Activated B cell treated with CpG ODN at 0.5 μM for 24 hours (primary cell): ENCODE measurements at regions not wholly inside any gene's neighbourhood (a gene's known extent, or its start where the extent isn't known, plus 50 kb on each side); places are given as distances from the start of the nearest gene placed in this dataset.

Experiments used
- ATAC-seq: fragments of 200-7000 bp; cut with Tn5 transposase; one replicate; pipeline ENCODE4 v1.10.0; 2021; ENCODE audit warnings: low read depth, mild to moderate bottlenecking, moderate library complexity
- CTCF ChIA-PET: fragments of 350-600 bp; sonication (Branson Sonifier 250); formaldehyde crosslinking; loops from one replicate; lab custom pipeline; 2021; ENCODE audit warnings: antibody characterized with exemption; lab: Charles Lee
- POLR2A ChIA-PET: fragments of 350-600 bp; sonication (Branson Sonifier 250); formaldehyde crosslinking; loops from one replicate; lab custom pipeline; 2021; ENCODE audit warnings: antibody characterized with exemption; lab: Charles Lee
- DNase-seq: peaks from one replicate; pipeline ENCODE4 v3.0.0; 2022
- H3K27ac Mint-ChIP-seq: one replicate; pipeline ENCODE4 v1.8.0; 2020; ENCODE audit warnings: mixed read lengths
- H3K27me3 Mint-ChIP-seq: one replicate; pipeline ENCODE4 v1.8.0; 2021; ENCODE audit warnings: mixed read lengths
- H3K36me3 Mint-ChIP-seq: one replicate; pipeline ENCODE4 v1.8.0; 2021; ENCODE audit warnings: low read depth, mixed read lengths
- H3K4me1 Mint-ChIP-seq: one replicate; pipeline ENCODE4 v1.8.0; 2021; ENCODE audit warnings: mixed read lengths
- H3K4me3 Mint-ChIP-seq: one replicate; pipeline ENCODE4 v1.8.0; 2020; ENCODE audit warnings: mild to moderate bottlenecking, mixed read lengths
- H3K9me3 Mint-ChIP-seq: one replicate; pipeline ENCODE4 v1.8.0; 2020; ENCODE audit warnings: mixed read lengths
- intact Hi-C: fragments of 100-400 bp; cut with micrococcal nuclease; formaldehyde crosslinking; loops from one replicate; pipeline ENCODE4 v1.15.1; 2024
- TF ChIP-seq, protein P1 (sequence below): fragments of 200-600 bp; IDR thresholded peaks from one replicate; pipeline ENCODE4 v1.8.0; 2022; ENCODE audit warnings: antibody characterized with exemption, mild to moderate bottlenecking

DNA sequence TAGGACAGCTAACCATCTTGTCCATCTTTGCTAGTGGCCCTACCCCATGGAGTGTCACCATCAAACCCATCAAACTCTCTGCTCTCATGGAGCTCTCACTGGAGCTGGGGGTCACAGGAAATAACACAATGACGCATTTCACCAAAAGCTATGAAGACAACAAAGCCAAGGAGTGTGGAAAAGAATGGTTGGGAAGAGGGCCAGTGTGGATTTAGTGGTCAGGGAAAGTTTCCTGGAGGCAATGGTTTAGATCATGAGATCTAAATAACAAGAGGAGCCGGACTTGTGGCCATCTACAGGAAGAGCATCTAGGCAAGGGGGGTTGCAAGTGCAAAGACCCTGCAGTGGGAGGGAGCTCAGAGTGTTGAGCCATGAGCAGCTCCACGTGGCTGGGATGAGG, 189.5 kb downstream of the BMP7 start:
- intact Hi-C loops: no loop called here
- CTCF ChIA-PET: no interaction called here
- Mint-ChIP-seq H3K27ac (no peak overlapping the region), H3K9me3 (peaks cover 25% of the 10 kb centered on the region), H3K36me3 (no peaks in the 10 kb centered on the region), H3K4me1 (no peaks in the 10 kb centered on the region), H3K27me3 (peaks cover 8% of the 10 kb centered on the region), H3K4me3 (no peak overlapping the region)
- DNase-seq (no peak), ATAC-seq (no peak)
- POLR2A ChIA-PET: no interaction called here
- TF ChIP-seq, protein P1, sequence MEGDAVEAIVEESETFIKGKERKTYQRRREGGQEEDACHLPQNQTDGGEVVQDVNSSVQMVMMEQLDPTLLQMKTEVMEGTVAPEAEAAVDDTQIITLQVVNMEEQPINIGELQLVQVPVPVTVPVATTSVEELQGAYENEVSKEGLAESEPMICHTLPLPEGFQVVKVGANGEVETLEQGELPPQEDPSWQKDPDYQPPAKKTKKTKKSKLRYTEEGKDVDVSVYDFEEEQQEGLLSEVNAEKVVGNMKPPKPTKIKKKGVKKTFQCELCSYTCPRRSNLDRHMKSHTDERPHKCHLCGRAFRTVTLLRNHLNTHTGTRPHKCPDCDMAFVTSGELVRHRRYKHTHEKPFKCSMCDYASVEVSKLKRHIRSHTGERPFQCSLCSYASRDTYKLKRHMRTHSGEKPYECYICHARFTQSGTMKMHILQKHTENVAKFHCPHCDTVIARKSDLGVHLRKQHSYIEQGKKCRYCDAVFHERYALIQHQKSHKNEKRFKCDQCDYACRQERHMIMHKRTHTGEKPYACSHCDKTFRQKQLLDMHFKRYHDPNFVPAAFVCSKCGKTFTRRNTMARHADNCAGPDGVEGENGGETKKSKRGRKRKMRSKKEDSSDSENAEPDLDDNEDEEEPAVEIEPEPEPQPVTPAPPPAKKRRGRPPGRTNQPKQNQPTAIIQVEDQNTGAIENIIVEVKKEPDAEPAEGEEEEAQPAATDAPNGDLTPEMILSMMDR: no peak

DNA sequence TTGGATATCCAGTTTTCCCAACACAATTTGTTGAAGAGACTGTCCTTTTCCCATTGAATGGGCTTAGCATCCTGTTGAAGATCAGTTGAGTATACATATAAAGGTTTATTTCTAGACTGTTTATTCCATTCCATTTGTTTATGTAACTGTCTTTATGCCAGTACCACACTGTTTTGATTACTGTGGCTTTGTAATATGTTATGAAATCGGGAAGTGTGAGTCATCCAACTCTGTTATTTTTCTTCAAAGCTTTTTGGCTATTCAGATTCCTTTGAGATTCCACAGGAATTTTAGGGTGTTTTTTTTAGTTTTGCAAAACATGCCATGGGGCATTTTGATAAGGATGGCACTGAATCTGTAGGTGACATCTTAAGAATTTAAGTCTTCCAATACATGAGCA, 188.3 kb downstream of the BMP7 start:
- DNase-seq (no peak), ATAC-seq (no peak)
- intact Hi-C loops: no loop called here
- ChIA-PET POLR2A (no interaction called here), CTCF (no interaction called here)
- H3K27me3 Mint-ChIP-seq: peaks cover 3% of the 10 kb centered on the region
- no peak overlapping the region for H3K4me3 Mint-ChIP-seq
- H3K4me1 Mint-ChIP-seq: no peaks in the 10 kb centered on the region
- H3K9me3 Mint-ChIP-seq: peaks cover 25% of the 10 kb centered on the region
- no peak overlapping the region for H3K27ac Mint-ChIP-seq
- TF ChIP-seq, protein P1: no peak
- no peaks in the 10 kb centered on the region for H3K36me3 Mint-ChIP-seq

DNA sequence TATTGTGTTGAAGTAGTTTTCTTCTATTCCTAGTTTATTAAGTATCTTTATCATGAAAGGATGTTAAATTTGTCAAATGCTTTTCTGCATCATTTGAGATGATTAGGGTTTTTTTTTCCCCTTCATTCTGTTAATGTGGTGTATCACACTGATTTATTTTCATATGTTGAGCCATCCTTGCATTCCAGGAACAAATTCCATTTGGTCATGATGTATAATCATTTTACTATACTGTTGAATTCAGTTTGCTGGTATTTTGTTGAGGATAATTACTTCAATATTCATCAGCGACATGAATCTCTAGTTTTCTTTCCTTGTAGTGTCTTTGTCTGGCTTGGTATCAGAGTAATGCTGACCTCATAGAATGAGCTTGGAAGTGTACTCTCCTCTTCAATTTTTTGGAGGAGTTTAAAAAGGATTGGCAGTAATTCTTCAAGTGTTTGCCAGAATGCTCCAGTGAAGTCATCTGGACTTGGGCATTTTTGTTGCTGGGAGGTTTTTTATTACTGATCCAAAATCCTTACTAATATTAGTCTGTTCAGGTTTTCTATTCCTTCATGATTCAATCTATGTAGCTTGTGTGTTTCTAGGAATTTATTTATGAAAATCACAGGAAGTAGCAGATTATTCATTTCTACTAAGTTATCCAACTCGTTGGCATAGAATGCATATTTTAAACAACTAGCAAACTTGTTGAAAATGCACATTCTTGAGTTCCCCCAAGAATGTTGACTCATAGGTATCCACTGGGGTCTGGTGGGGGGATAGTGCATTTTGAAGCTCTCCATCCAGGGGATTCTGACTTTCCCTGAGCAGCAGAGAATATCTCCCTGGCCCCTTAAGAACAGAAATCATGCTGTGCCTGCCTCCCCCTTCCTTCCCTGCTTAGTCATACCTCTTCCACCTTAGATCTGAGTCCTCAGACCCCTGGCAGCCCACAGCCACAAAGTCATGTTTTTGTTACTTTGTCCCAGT, 187.1 kb downstream of the BMP7 start:
- Mint-ChIP-seq H3K4me3 (no peak overlapping the region), H3K36me3 (no peaks in the 10 kb centered on the region), H3K9me3 (peaks cover 25% of the 10 kb centered on the region), H3K4me1 (no peaks in the 10 kb centered on the region), H3K27ac (no peak overlapping the region), H3K27me3 (peaks cover 2% of the 10 kb centered on the region)
- intact Hi-C loops: no loop called here
- ChIA-PET POLR2A (no interaction called here), CTCF (no interaction called here)
- no peak for DNase-seq
- no peak for ATAC-seq
- TF ChIP-seq, protein P1: no peak

DNA sequence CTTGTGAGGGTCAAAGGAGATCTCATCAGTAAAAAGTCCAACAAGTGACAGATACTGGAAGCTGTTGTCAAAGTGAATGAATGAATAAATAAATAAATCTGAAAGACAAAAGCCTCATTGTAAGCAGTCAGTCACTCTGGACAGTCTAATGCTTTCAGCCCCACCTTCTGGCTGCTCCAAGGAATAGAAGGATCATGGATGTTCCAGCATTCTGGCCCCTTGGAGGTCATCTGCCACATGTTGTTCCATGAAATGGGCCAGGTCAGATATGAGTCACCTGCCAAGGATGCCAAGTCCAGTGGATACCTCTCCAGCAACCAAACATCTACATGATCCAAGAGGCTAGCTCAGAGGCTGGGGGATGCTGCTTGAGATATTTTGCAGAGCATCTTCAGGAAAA, 185.6 kb downstream of the BMP7 start:
- Mint-ChIP-seq H3K27ac (no peak overlapping the region), H3K4me1 (no peaks in the 10 kb centered on the region), H3K36me3 (no peaks in the 10 kb centered on the region), H3K4me3 (no peak overlapping the region), H3K27me3 (no peaks in the 10 kb centered on the region), H3K9me3 (peaks cover 25% of the 10 kb centered on the region)
- intact Hi-C loops: no loop called here
- CTCF ChIA-PET: no interaction called here
- POLR2A ChIA-PET: no interaction called here
- TF ChIP-seq, protein P1: no peak
- DNase-seq (no peak), ATAC-seq (no peak)

DNA sequence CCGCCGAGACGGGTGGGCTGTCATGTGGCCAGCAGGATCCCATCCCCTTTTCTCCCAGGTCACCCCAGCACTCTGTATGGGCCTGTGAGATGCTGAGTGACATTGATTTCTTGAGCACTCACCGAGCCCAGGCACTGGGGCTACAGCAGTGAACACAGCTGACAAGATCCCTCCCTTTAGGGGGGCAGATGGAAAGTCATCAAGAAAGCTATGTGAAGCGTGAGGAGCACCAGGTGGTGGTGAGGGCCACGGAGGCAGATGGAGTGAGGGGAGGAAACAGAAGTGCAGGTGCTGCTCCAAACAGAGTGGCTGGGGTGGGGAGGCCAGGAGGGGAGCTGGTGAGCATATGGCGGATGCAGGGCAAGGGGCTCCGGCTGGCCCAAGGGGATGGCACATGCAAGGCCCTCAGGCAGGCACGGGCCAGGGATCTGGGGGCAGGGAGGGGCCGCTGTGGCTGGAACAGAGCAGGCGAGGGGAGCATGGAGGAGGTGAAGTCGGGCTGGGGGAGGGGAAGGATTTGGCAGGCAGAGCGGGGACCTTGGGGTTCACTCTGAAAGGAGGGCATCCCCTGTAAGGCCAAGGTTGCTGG, 184.0 kb downstream of the BMP7 start:
- ATAC-seq: no peak
- intact Hi-C loops: no loop called here
- H3K4me1 Mint-ChIP-seq: no peaks in the 10 kb centered on the region
- peaks cover 20% of the 10 kb centered on the region for H3K9me3 Mint-ChIP-seq
- H3K4me3 Mint-ChIP-seq: no peak overlapping the region
- TF ChIP-seq, protein P1: no peak
- H3K36me3 Mint-ChIP-seq: no peaks in the 10 kb centered on the region
- DNase-seq: no peak
- ChIA-PET CTCF (no interaction called here), POLR2A (no interaction called here)
- H3K27me3 Mint-ChIP-seq: peaks cover 2% of the 10 kb centered on the region
- H3K27ac Mint-ChIP-seq: no peak overlapping the region
